Gastrocnemius medialis (tissue), 4 donors: ENCODE measurements at regions not wholly inside any gene's neighbourhood (a gene's known extent, or its start where the extent isn't known, plus 50 kb on each side); places are given as distances from the start of the nearest gene placed in this dataset.

Source experiments
- POLR2A ChIP-seq, 2 donors: fragments of 450-650 bp; IDR thresholded peaks; one replicate each; pipeline ENCODE4 v1.6.1; 2017; ENCODE audit warnings: antibody characterized with exemption in 2 of 2, mild to moderate bottlenecking in 2 of 2, moderate library complexity in 2 of 2
- TF ChIP-seq, protein P1 (sequence below), 5 experiments: fragments of 450-650 bp in 3 of 5; fragments of 200-600 bp in 2 of 5; sonication (generic) in 2 of 5; IDR thresholded peaks in 4 of 5; conservative IDR thresholded peaks in 1 of 5; 1 replicate in 4 of 5; 2 replicates in 1 of 5; pipeline ENCODE4 v1.5.1; 2016 to 2019; ENCODE audit warnings: antibody characterized with exemption in 5 of 5, mild to moderate bottlenecking in 3 of 5, moderate library complexity in 3 of 5

DNA sequence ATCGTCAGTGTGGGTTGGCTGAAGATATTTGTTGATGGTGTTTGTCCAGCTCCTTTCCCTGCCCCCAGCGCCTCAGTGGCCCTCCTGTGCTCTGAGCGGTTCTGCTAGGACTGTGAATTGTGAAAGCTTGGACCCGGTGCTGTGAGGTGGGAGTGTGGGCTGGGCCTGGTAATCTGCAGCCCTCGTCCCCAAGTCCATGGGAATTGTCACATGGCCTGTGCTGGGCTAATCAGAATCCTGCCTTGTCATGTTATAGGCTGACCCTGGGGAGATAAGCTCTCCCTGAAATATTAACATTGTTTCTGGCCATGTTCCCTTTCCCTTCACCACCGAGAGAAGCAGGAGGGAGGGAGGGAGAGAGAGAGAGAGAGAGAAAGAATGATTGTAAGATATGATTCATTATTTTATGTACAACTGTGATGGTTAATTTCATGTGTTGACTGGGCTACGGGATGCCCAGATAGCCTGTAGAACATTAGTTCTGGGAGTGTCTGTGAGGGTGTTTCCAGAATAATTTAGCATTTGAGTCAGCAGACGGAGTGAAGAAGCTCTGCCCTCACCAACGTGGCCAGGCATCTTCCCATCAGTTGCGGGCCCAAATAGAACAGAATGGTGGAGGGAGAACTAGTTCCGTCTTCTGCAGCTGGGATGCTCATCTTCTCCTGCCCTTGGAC is 62.4 kb downstream of the TFAP2C start:
- TF ChIP-seq, protein P1, sequence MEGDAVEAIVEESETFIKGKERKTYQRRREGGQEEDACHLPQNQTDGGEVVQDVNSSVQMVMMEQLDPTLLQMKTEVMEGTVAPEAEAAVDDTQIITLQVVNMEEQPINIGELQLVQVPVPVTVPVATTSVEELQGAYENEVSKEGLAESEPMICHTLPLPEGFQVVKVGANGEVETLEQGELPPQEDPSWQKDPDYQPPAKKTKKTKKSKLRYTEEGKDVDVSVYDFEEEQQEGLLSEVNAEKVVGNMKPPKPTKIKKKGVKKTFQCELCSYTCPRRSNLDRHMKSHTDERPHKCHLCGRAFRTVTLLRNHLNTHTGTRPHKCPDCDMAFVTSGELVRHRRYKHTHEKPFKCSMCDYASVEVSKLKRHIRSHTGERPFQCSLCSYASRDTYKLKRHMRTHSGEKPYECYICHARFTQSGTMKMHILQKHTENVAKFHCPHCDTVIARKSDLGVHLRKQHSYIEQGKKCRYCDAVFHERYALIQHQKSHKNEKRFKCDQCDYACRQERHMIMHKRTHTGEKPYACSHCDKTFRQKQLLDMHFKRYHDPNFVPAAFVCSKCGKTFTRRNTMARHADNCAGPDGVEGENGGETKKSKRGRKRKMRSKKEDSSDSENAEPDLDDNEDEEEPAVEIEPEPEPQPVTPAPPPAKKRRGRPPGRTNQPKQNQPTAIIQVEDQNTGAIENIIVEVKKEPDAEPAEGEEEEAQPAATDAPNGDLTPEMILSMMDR (IDR thresholded peaks at IDR 0.05 in 4 of 5, conservative IDR thresholded peaks at IDR 0.05 in 1 of 5): no peak
- no peak for TF ChIP-seq POLR2A (IDR thresholded peaks at IDR 0.05)
